ENCODE measurements at regions not wholly inside any gene's neighbourhood (a gene's known extent, or its start where the extent isn't known, plus 50 kb on each side); places are given as distances from the start of the nearest gene placed in this dataset.
A peak's percentile ranks its signal among the peaks of the same experiment; 100 is the strongest.

GRCh38 chr6:103210686-103211085, 1649.0 kb downstream of the HACE1 start:
- H3K27me3 ChIP-seq, result no peaks in the 10 kb centered on the region
- H3K36me3 ChIP-seq, result no peaks in the 10 kb centered on the region
- H3K9ac ChIP-seq, result no peak overlapping the region
- H3K27ac ChIP-seq, result no peak overlapping the region
- TF ChIP-seq Cebpa-rat (IDR thresholded peaks at IDR 0.05), result no peak
- no peaks in the 10 kb centered on the region for H4K20me1 ChIP-seq
- H3K4me1 ChIP-seq, result no peaks in the 10 kb centered on the region
- peaks cover 0 to 4% (median 0%) of the 10 kb centered on the region in 11 experiments; a peak in 3 of 22 replicates for H3K9me3 ChIP-seq (replicated peaks in 1 of 11)
- H3K4me2 ChIP-seq, result no peak overlapping the region
- no peak overlapping the region for H3K4me3 ChIP-seq

- H3K9me3 ChIP-seq (replicated peaks in 1 of 11), result no peaks in the 10 kb centered on the region
- H3K9ac ChIP-seq, result no peak overlapping the region
- H3K36me3 ChIP-seq, result no peaks in the 10 kb centered on the region
- TF ChIP-seq Cebpa-rat (IDR thresholded peaks at IDR 0.05), result no peak
- no peaks in the 10 kb centered on the region for H3K27me3 ChIP-seq
- H4K20me1 ChIP-seq, result no peaks in the 10 kb centered on the region
- H3K4me3 ChIP-seq, result no peak overlapping the region
- H3K27ac ChIP-seq, result no peak overlapping the region
- H3K4me1 ChIP-seq, result no peaks in the 10 kb centered on the region
- no peak overlapping the region for H3K4me2 ChIP-seq
These were observed 1661.3 kb downstream of the HACE1 start for GRCh38 chr6:103198386-103198785.

GRCh38 chr6:103193413-103193812, 1666.3 kb downstream of the HACE1 start:
- TF ChIP-seq Cebpa-rat (IDR thresholded peaks at IDR 0.05), result no peak
- H3K4me3 ChIP-seq, result no peak overlapping the region
- H3K27ac ChIP-seq, result no peak overlapping the region
- H3K36me3 ChIP-seq, result no peaks in the 10 kb centered on the region
- H3K9me3 ChIP-seq (replicated peaks in 1 of 11), result no peaks in the 10 kb centered on the region
- H3K4me1 ChIP-seq, result 0 out of 20 replicates have a peak, but pooled peaks cover 0 to 4% (median 0%) of the 10 kb centered on the region in 10 experiments
- H4K20me1 ChIP-seq, result no peaks in the 10 kb centered on the region
- no peak overlapping the region for H3K9ac ChIP-seq
- H3K27me3 ChIP-seq, result no peaks in the 10 kb centered on the region
- no peak overlapping the region for H3K4me2 ChIP-seq

GRCh38 chr6:103191391-103192093, 1668.2 kb downstream of the HACE1 start:
- H3K4me1 ChIP-seq, result 0 out of 20 replicates have a peak, but pooled peaks cover 0 to 4% (median 0%) of the 10 kb centered on the region in 10 experiments
- H3K36me3 ChIP-seq, result no peaks in the 10 kb centered on the region
- H4K20me1 ChIP-seq, result no peaks in the 10 kb centered on the region
- no peak for TF ChIP-seq Cebpa-rat (IDR thresholded peaks at IDR 0.05)
- H3K9ac ChIP-seq, result no peak overlapping the region
- no peak overlapping the region for H3K4me2 ChIP-seq
- no peak overlapping the region for H3K4me3 ChIP-seq
- H3K9me3 ChIP-seq (replicated peaks in 1 of 11), result no peaks in the 10 kb centered on the region
- H3K27me3 ChIP-seq, result no peaks in the 10 kb centered on the region
- no peak overlapping the region for H3K27ac ChIP-seq

- Histone ChIP-seq H3K27me3 (no peaks in the 10 kb centered on the region), H3K9me3 (replicated peaks in 1 of 11) (no peaks in the 10 kb centered on the region), H3K4me1 (no peaks in the 10 kb centered on the region), H3K9ac (no peak overlapping the region), H3K4me3 (no peak overlapping the region), H3K4me2 (no peak overlapping the region), H3K36me3 (no peaks in the 10 kb centered on the region), H3K27ac (no peak overlapping the region), H4K20me1 (no peaks in the 10 kb centered on the region)
- no peak for TF ChIP-seq Cebpa-rat (IDR thresholded peaks at IDR 0.05)
These were observed 1674.9 kb downstream of the HACE1 start for GRCh38 chr6:103184776-103185175.

GRCh38 chr6:103183831-103184411, 1675.8 kb downstream of the HACE1 start:
- H3K9ac ChIP-seq, result no peak overlapping the region
- no peak for TF ChIP-seq Cebpa-rat (IDR thresholded peaks at IDR 0.05)
- H4K20me1 ChIP-seq, result no peaks in the 10 kb centered on the region
- H3K27ac ChIP-seq, result no peak overlapping the region
- no peak overlapping the region for H3K4me2 ChIP-seq
- no peaks in the 10 kb centered on the region for H3K9me3 ChIP-seq (replicated peaks in 1 of 11)
- H3K4me1 ChIP-seq, result no peaks in the 10 kb centered on the region
- H3K4me3 ChIP-seq, result no peak overlapping the region
- no peaks in the 10 kb centered on the region for H3K27me3 ChIP-seq
- H3K36me3 ChIP-seq, result no peaks in the 10 kb centered on the region

GRCh38 chr6:103178193-103178592, 1681.5 kb downstream of the HACE1 start:
- Histone ChIP-seq H3K9me3 (replicated peaks in 1 of 11) (no peaks in the 10 kb centered on the region), H3K4me3 (no peak overlapping the region), H4K20me1 (no peaks in the 10 kb centered on the region), H3K4me2 (peak overlapping the region in 1 of 11 experiments; percentile 11; a peak in 3 of 22 replicates), H3K27me3 (no peaks in the 10 kb centered on the region), H3K9ac (no peak overlapping the region), H3K36me3 (no peaks in the 10 kb centered on the region), H3K27ac (no peak overlapping the region), H3K4me1 (peaks cover 0 to 7% (median 0%) of the 10 kb centered on the region in 10 experiments; a peak in 2 of 20 replicates)
- TF ChIP-seq Cebpa-rat (IDR thresholded peaks at IDR 0.05), result no peak

- H4K20me1 ChIP-seq, result no peaks in the 10 kb centered on the region
- peaks cover 0 to 7% (median 0%) of the 10 kb centered on the region in 10 experiments; a peak in 2 of 20 replicates for H3K4me1 ChIP-seq
- H3K4me2 ChIP-seq, result peak overlapping the region in 2 of 11 experiments; percentile 11 to 28; a peak in 3 of 22 replicates
- H3K4me3 ChIP-seq, result no peak overlapping the region
- H3K36me3 ChIP-seq, result no peaks in the 10 kb centered on the region
- H3K9ac ChIP-seq, result no peak overlapping the region
- TF ChIP-seq Cebpa-rat (IDR thresholded peaks at IDR 0.05), result no peak
- no peak overlapping the region for H3K27ac ChIP-seq
- no peaks in the 10 kb centered on the region for H3K27me3 ChIP-seq
- no peaks in the 10 kb centered on the region for H3K9me3 ChIP-seq (replicated peaks in 1 of 11)
These were observed 1681.9 kb downstream of the HACE1 start for GRCh38 chr6:103177791-103178190.

GRCh38 chr6:103175056-103175455, 1684.7 kb downstream of the HACE1 start:
- H3K4me1 ChIP-seq, result peaks cover 0 to 7% (median 0%) of the 10 kb centered on the region in 10 experiments; a peak in 2 of 20 replicates
- no peak overlapping the region for H3K4me2 ChIP-seq
- no peaks in the 10 kb centered on the region for H4K20me1 ChIP-seq
- no peaks in the 10 kb centered on the region for H3K36me3 ChIP-seq
- no peak overlapping the region for H3K27ac ChIP-seq
- TF ChIP-seq Cebpa-rat (IDR thresholded peaks at IDR 0.05), result no peak
- no peak overlapping the region for H3K9ac ChIP-seq
- no peaks in the 10 kb centered on the region for H3K27me3 ChIP-seq
- H3K9me3 ChIP-seq (replicated peaks in 1 of 11), result no peaks in the 10 kb centered on the region
- no peak overlapping the region for H3K4me3 ChIP-seq

Measured in BLaER1 treated with 17β-estradiol and CSF1 and Interleukin-3, amounts not matched to agents 10 nM and 100 nM (cell line).